HL-60/S4 treated with phorbol 12-myristate 13-acetate at 8.2 ng/mL for 4 days and 3 days (cell line): ENCODE measurements at regions not wholly inside any gene's neighbourhood (a gene's known extent, or its start where the extent isn't known, plus 50 kb on each side); places are given as distances from the start of the nearest gene placed in this dataset.
"Not testable (repeated sequence)": the region's sequence is repeated elsewhere in the genome, so short reads cannot be mapped to it uniquely, and the experiment has no call there.

Experiments
- in situ Hi-C: fragments of 300-500 bp; cut with MboI; formaldehyde crosslinking; loops from 2 replicates; pipeline ENCODE4 v1.15.0; 2022; ENCODE audit warnings: low sequenced_read_pairs

- in situ Hi-C loops, result no loop called here
These were observed 446.4 kb upstream of the PTGER4 start for GRCh38 chr5:40233268-40233667.

DNA sequence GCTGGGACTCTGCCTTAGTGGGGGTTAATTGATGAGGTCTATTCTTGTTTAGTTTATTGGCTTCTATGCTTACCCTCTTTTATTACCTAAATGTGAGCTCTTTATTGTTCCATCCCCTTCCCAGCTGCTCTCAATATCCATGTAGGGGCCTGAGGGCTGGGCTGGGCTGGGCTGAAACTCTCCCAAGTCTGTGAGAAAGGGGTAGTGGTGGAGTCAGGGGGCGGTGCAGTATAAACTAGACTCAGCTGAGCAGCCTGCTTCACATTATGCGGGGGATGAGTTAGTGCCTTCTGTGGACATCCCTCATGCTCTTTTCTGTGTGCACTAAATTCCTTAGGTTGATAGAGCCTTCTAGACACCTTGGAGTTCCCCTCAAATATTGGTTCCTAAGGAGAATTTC, 451.8 kb upstream of the PTGER4 start:
- in situ Hi-C loops, result no loop called here

DNA sequence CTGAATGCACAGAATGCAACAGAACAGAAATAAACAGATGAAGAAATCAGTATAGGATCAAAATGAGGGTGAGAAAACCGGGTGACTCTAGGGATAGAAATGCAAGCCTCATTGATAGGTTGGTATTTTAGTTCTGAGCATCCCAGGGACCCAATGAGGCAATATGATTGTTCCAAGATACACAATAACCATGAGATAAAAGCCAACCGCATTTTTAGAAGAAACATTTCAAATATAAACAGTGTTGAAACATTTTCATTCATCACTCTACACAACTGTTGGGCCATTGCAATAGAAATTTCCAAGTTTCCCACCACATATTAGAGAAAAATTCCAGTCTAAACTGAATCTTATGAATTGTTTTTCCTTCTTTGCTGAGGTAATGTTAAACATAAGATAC, 452.3 kb upstream of the PTGER4 start:
- in situ Hi-C loops, result no loop called here

DNA sequence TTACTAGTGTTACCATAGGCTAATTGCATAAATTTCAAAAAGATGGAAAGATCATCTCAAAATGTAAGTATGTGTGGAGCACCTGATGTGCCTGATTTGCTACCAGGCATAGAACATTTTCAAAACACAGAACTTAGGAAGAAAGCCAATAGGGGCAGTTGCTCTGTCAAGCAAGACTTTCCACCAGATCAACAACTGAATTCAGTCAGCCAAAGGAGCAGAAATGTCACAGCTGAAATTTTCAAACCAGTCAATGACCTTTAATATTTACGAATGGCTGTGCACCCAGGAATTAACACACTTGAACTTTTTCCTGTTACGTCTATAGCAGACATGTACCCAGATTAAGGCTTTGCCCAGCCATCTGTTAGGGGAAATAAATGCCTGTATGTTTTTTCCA, 452.8 kb upstream of the PTGER4 start:
- in situ Hi-C loops, result no loop called here

- in situ Hi-C loops, result not testable (repeated sequence)
These were observed 454.6 kb upstream of the PTGER4 start for GRCh38 chr5:40225147-40225546.

- in situ Hi-C loops, result no loop called here
These were observed 455.3 kb upstream of the PTGER4 start for GRCh38 chr5:40224421-40224820.

GRCh38 chr5:40223884-40224402, 455.8 kb upstream of the PTGER4 start:
- in situ Hi-C loops, result no loop called here

- in situ Hi-C loops, result no loop called here
These were observed 457.9 kb upstream of the PTGER4 start for GRCh38 chr5:40221796-40222195.

DNA sequence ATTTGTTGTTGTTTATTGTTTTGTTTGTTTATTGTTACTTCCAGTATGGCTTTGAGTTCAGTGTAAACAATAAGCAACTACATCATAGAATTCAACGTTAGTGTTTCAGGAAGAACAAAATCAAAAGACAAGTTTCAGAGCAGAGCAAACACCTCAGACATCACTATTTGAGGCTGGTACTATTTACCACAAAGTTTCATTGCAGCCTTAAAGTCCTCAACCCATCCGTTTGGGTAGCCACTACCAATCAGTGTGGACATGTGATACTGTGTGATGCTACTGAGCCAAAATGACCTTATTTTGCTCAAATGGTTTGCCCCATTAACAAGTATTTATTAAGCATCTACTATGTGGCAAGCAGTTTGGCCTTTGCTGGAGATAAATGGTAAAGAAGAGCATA, 458.5 kb upstream of the PTGER4 start:
- in situ Hi-C loops, result no loop called here

- in situ Hi-C loops, result no loop called here
These were observed 459.5 kb upstream of the PTGER4 start for GRCh38 chr5:40220260-40220659.

DNA sequence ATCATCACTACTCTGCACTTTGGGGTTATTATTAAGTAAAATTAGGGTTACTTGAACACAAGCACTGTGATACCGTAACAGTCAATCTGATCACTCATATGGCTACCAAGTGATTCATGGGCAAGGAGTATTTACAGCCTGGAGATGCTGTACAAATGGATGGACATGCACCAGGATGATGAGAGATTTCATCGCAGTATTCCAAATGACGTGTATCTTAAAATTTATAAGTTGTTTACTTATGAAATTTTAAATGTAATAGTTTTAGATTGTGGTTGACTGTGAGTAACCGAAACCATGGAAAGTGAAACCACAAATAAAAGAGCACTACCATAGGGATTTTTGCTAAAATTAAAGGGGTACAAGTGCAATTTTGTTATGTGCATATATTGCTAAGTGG, 462.2 kb upstream of the PTGER4 start:
- in situ Hi-C loops, result no loop called here

DNA sequence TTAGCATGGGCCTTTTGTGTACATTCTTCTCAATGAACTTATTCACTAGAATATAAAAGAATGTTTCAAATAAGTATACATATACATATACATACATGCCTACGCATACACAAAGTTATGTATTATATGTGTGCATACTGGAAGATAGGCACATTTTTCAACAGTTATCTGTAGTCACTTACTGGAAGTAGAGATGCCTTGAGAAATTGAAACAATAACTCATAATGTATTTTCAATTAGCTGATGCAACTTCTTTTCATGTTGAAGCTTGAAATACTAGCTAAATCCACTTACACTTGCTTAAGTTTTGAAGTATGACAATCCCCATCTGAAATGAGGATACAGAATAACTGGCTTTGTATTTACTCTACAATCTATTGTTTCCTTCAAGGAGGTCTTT, 469.0 kb upstream of the PTGER4 start:
- in situ Hi-C loops, result no loop called here

DNA sequence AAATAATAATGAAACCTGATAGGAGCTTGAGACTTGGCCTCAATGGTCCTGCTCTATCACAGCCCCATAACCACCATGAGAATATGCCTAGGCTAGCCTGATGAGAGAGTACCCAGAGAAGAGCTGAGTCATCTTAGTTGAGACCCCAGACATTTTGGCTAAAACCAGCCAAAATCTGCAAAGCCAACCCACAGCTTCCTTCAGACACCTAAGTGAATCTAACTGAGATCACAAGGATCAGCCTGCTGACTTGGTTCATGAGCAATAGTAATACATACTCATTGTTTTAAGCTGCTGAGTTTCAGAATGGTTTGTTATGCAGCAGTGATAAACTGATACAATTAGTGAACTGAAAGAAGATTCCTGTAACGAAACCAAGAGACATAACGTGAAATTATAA, 473.7 kb upstream of the PTGER4 start:
- in situ Hi-C loops, result no loop called here

DNA sequence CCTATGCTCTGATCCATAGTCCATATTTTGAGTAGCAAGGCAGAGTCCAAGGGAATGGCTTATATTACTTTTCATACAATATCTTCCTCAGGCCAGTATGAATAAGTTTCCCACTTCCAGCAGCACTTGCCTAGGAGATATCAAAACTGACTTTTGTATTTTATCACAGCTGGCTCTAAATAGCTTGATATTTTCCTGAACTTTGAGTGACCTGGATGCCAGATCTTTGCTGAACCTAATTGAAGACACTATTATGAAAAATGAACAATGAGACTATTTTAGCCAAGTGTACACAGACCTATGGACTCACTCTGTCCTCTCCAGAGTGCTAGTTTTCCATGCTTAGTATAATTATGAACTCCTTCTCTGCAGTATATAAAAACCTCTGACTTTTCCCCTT, 475.6 kb upstream of the PTGER4 start:
- in situ Hi-C loops, result no loop called here

DNA sequence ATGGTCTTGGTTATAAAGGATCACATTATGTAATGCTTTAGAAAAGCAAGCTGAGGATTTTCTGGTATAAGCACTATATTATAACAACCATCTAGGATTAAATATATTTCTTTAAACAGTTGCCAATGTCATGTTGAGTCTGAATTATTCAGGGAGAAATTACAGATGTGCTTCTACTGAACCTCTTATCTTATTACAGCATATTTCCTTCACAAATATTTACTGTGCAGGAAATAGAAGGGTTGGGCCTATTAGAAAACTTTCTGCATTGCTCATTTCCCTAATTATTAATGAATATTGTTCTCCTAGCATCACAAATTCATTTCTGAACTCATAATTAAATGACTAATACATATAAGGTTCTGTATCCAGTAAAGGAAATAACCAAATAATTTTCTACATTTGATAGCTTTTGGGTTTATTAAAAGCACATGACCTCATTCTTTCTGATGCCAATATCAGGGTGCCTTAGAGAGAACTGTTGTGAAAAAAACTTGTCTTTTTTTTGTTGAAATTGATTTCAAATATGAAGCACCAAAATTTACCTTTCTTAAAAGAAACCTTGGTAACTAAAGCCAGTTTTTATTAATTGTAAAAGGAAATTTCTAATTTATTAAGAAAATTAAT, 476.8 kb upstream of the PTGER4 start:
- in situ Hi-C loops, result no loop called here

DNA sequence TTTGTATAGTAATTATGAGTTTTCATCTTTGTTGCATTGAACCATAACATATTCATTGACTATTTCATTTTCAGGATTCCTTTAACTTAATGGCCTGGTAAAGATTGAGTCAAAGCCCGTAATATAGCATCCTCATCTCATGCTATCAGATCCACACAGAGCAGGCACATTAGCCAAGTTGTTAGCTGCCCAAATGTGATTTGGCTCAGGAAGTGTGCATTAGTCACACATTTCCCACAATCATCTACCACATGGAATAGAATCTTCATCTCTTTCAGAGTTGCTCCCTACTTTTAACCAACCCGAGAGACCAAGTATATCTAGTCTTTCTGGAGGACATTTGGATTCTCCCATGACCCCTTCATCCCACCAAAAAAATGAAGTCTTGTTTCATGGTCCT, 481.0 kb upstream of the PTGER4 start:
- in situ Hi-C loops, result no loop called here

- in situ Hi-C loops, result not testable (repeated sequence)
These were observed 484.1 kb upstream of the PTGER4 start for GRCh38 chr5:40195574-40195973.

DNA sequence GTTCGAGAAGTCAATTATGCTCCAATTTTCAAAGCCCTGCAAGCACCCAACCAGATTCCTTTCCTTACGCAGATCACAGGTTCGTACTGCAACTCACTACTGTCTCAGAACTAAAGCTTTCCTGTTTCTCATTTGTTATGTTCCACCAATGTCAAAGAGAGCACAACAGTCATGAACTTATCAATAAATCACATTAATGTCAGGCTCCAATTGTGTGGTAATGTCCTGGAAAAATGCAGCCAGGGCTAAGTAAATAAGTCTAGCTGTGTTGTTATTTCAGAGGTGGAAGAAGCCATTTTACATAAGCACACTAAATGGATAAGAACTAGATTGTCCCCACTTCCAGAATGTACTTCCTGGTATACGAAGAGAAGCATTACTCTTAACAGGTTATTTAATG, 488.6 kb upstream of the PTGER4 start:
- in situ Hi-C loops, result no loop called here

- in situ Hi-C loops, result no loop called here
These were observed 507.0 kb upstream of the PTGER4 start for GRCh38 chr5:40172721-40173120.

DNA sequence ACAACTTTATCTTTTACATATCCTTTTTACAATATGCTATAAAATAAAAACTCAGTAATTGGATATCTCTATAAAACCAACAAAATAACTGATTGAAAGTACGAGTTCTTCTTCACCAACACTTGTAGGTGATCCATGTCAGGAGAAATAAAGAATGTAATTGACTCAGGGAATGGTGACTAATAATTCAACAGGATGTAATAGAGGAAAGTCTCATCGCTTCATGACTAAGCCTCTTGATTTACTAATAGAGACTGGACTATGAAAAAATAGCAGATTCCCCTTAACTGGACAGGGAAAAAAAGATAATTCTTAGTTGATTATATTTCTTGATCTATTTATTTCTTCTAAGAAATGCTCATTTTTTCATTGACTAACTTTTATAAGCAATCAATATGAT, 507.7 kb upstream of the PTGER4 start:
- in situ Hi-C loops, result no loop called here

DNA sequence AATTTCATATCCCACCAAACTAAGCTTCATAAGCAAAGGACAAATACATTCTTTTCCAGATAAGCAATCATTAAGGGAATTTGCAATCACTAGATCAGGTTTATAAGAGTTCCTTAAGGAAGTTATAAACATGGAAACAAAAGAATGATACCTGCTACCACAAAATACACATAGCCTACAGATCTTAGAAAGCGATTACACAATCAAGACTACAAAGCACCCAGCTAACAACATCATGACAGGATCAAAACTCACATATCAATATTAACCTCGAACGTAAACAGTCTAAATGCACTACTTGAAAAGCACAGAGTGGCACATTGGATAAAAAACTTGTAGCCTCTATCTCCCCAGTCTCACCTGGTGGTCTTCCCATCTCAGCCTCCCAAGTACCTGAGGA, 512.4 kb upstream of the PTGER4 start:
- in situ Hi-C loops, result no loop called here

- in situ Hi-C loops, result no loop called here
These were observed 512.9 kb upstream of the PTGER4 start for GRCh38 chr5:40166802-40167201.
